GM12892 (cell line): ENCODE measurements at regions not wholly inside any gene's neighbourhood (a gene's known extent, or its start where the extent isn't known, plus 50 kb on each side); places are given as distances from the start of the nearest gene placed in this dataset.

Source experiments
- DNase-seq: peaks from one replicate; pipeline ENCODE4 v3.0.0; 2011; ENCODE audit not compliant: insufficient read length
- FAIRE-seq: peaks from 2 replicates; lab custom pipeline; 2011; peaks lifted over from hg19 to GRCh38; lab: Jason Lieb, UNC
- POLR2A ChIP-seq: IDR thresholded peaks from 2 replicates; pipeline ENCODE4 v1.6.1; 2011; ENCODE audit warnings: low read depth, low read length, control low read depth
- POLR2AphosphoS5 ChIP-seq: IDR thresholded peaks from 2 replicates; pipeline ENCODE4 v1.6.1; 2011; ENCODE audit warnings: low read depth, low read length, control low read depth
- TAF1 ChIP-seq: IDR thresholded peaks from 2 replicates; pipeline ENCODE4 v1.6.1; 2011; ENCODE audit warnings: low read depth, mild to moderate bottlenecking, control low read depth, low read length, borderline replicate concordance

GRCh38 chr9:105865285-105865684, 170.9 kb downstream of the TMEM38B start:
- TF ChIP-seq TAF1 (no peak), POLR2A (no peak), POLR2AphosphoS5 (no peak)
- no peak for FAIRE-seq
- DNase-seq: no peak

- FAIRE-seq (no peak), DNase-seq (no peak)
- TF ChIP-seq POLR2A (no peak), POLR2AphosphoS5 (no peak), TAF1 (no peak)
Observed at GRCh38 chr9:105871540-105871939, 177.2 kb downstream of the TMEM38B start.

- no peak for FAIRE-seq
- DNase-seq: no peak
- TF ChIP-seq POLR2A: no peak
Observed at GRCh38 chr9:105873801-105874200, 179.5 kb downstream of the TMEM38B start.

GRCh38 chr9:105877721-105878120, 183.4 kb downstream of the TMEM38B start:
- no peak for FAIRE-seq
- TF ChIP-seq TAF1: no peak
- TF ChIP-seq POLR2AphosphoS5: no peak
- TF ChIP-seq POLR2A: no peak
- no peak for DNase-seq

- FAIRE-seq (no peak), DNase-seq (no peak)
- TF ChIP-seq POLR2AphosphoS5 (no peak), TAF1 (no peak), POLR2A (no peak)
Observed at GRCh38 chr9:105879181-105879580, 184.8 kb downstream of the TMEM38B start.

GRCh38 chr9:105880517-105880916, 186.2 kb downstream of the TMEM38B start:
- DNase-seq (no peak), FAIRE-seq (no peak)
- TF ChIP-seq POLR2AphosphoS5: no peak
- TF ChIP-seq POLR2A: no peak
- TF ChIP-seq TAF1: no peak

- FAIRE-seq (no peak), DNase-seq (no peak)
- no peak for TF ChIP-seq POLR2AphosphoS5
- no peak for TF ChIP-seq POLR2A
- TF ChIP-seq TAF1: no peak
Observed at GRCh38 chr9:105881021-105881420, 186.7 kb downstream of the TMEM38B start.

- FAIRE-seq (peak; percentile 80), DNase-seq (peak; percentile 19)
- TF ChIP-seq TAF1: no peak
- no peak for TF ChIP-seq POLR2A
- no peak for TF ChIP-seq POLR2AphosphoS5
Observed at GRCh38 chr9:105881654-105882349, 187.5 kb downstream of the TMEM38B start.

- FAIRE-seq (no peak), DNase-seq (no peak)
- TF ChIP-seq POLR2A: no peak
- no peak for TF ChIP-seq POLR2AphosphoS5
- TF ChIP-seq TAF1: no peak
Observed at GRCh38 chr9:105883847-105884246, 189.5 kb downstream of the TMEM38B start.

- DNase-seq (no peak), FAIRE-seq (no peak)
- TF ChIP-seq POLR2A (no peak), TAF1 (no peak), POLR2AphosphoS5 (no peak)
Observed at GRCh38 chr9:105884416-105884815, 190.1 kb downstream of the TMEM38B start.

GRCh38 chr9:105886136-105886535, 191.8 kb downstream of the TMEM38B start:
- TF ChIP-seq POLR2AphosphoS5: no peak
- no peak for TF ChIP-seq TAF1
- no peak for TF ChIP-seq POLR2A
- no peak for DNase-seq
- no peak for FAIRE-seq

GRCh38 chr9:105887679-105888078, 193.3 kb downstream of the TMEM38B start:
- DNase-seq (no peak), FAIRE-seq (no peak)
- TF ChIP-seq POLR2AphosphoS5 (no peak), TAF1 (no peak), POLR2A (no peak)
